Sigmoid colon (tissue), 6 donors: ENCODE measurements at regions not wholly inside any gene's neighbourhood (a gene's known extent, or its start where the extent isn't known, plus 50 kb on each side); places are given as distances from the start of the nearest gene placed in this dataset.

Experiments used
- DNase-seq: peaks from one replicate; pipeline ENCODE4 v3.0.0-alpha.2; 2019
- H3K27ac ChIP-seq, 4 donors: fragments of 200-600 bp; sonication (generic); one replicate each; pipeline ENCODE4 v1.5.1; 2016 to 2019; ENCODE audit warnings: mild to moderate bottlenecking in 1 of 4
- H3K27me3 ChIP-seq, 3 donors: fragments of 200-600 bp; sonication (generic); one replicate each; pipeline ENCODE4 v1.5.1; 2019; ENCODE audit warnings: mild to moderate bottlenecking in 1 of 3
- H3K36me3 ChIP-seq, 4 donors: fragments of 200-600 bp; sonication (generic); one replicate each; pipeline ENCODE4 v1.5.1; 2016 to 2019
- H3K4me1 ChIP-seq, 4 donors: fragments of 200-600 bp; sonication (generic); one replicate each; pipeline ENCODE4 v1.5.1; 2017 to 2019
- H3K4me3 ChIP-seq, 4 donors: fragments of 200-600 bp; sonication (generic); one replicate each; pipeline ENCODE4 v1.5.1; 2017 to 2019; ENCODE audit warnings: mild to moderate bottlenecking in 2 of 4, moderate library complexity in 1 of 4
- H3K9me3 ChIP-seq, 4 donors: fragments of 200-600 bp in 3 of 4; sonication (generic) in 3 of 4; one replicate each; pipeline versions ENCODE4 v1.5.1 to v1.6.1; 2013 to 2019
- EP300 ChIP-seq, 4 donors: sonication (generic); formaldehyde crosslinking; IDR thresholded peaks; one replicate each; pipeline ENCODE4 v1.6.1; 2017; ENCODE audit warnings: antibody characterized with exemption in 4 of 4
- POLR2A ChIP-seq, 2 donors: fragments of 450-650 bp; IDR thresholded peaks; one replicate each; pipeline ENCODE4 v1.6.1; 2016; ENCODE audit warnings: antibody characterized with exemption in 2 of 2, mild to moderate bottlenecking in 2 of 2, moderate library complexity in 2 of 2
- POLR2AphosphoS5 ChIP-seq, 4 donors: sonication (generic); formaldehyde crosslinking; IDR thresholded peaks; one replicate each; pipeline ENCODE4 v1.6.1; 2017; ENCODE audit warnings: antibody characterized with exemption in 4 of 4
- WGBS, 2 donors: extraction: QIAGEN DNeasy Blood & Tissue Kit; methylation state at CpG; one replicate each; pipeline ENCODE4 v1.1.7; 2013; 5-methylcytosine and 5-hydroxymethylcytosine counted together
- intact Hi-C: fragments of 100-400 bp; cut with DNase I; formaldehyde crosslinking; loops from one replicate; pipeline ENCODE4 v1.15.1; 2023
- TF ChIP-seq, protein P1 (sequence below), 4 experiments: fragments of 450-650 bp in 3 of 4; fragments of 200-600 bp in 1 of 4; IDR thresholded peaks; one replicate each; pipeline ENCODE4 v1.5.1; 2016 to 2019; ENCODE audit warnings: antibody characterized with exemption in 4 of 4, mild to moderate bottlenecking in 3 of 4, moderate library complexity in 2 of 4
- donor health status: healthy with polysubstance abuse.
- donor health status: healthy.

DNA sequence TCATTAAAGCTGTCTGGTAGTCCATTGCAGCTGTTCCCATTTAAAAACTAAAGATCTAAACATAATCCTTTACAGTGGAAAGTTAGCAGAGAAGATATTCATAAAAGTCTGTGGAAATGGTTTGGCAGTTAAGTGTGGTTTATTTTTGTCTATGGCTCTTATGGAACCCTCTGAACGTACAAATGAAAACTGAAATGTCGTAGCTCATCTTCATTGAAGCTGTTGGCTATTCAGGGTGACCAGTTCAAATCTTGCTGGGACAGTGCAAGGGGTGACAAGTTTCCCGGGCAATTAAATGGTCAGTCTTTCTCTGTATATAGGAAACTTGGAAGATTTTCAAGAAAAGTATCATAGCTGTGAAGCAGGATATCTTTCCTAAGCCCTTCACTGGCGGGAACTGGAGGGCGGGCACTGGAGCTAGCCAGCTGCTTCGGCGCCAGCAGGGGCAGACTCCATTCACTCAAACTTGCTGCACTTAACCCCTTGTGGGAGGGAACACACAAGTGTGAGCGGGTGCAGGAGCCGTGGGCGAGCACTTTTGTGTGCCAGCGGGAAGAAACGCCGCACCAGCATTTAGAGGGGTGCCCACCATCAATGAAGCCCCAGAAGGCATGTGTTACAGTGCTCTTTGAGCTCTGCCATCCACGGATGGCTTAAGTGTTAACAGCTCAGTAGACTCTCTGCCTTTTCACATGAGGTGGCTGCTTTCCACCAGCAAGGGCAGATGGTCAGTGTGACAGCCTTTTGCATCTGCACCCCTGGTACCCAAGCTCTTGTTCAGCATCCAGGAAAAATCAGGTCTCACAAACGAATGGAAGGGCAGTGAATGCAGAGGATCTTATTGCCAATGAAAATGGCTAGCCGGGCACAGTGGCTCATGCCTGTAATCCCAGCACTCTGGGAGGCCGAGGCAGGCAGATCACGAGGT is 232.1 kb upstream of the KAZN start:
- peaks cover 0 to 5% (median 4%) of the 10 kb centered on the region in 3 donors for H3K27me3 ChIP-seq
- no peak for TF ChIP-seq POLR2A (IDR thresholded peaks at IDR 0.05)
- TF ChIP-seq, protein P1, sequence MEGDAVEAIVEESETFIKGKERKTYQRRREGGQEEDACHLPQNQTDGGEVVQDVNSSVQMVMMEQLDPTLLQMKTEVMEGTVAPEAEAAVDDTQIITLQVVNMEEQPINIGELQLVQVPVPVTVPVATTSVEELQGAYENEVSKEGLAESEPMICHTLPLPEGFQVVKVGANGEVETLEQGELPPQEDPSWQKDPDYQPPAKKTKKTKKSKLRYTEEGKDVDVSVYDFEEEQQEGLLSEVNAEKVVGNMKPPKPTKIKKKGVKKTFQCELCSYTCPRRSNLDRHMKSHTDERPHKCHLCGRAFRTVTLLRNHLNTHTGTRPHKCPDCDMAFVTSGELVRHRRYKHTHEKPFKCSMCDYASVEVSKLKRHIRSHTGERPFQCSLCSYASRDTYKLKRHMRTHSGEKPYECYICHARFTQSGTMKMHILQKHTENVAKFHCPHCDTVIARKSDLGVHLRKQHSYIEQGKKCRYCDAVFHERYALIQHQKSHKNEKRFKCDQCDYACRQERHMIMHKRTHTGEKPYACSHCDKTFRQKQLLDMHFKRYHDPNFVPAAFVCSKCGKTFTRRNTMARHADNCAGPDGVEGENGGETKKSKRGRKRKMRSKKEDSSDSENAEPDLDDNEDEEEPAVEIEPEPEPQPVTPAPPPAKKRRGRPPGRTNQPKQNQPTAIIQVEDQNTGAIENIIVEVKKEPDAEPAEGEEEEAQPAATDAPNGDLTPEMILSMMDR (IDR thresholded peaks at IDR 0.05): no peak
- no peak for TF ChIP-seq POLR2AphosphoS5 (IDR thresholded peaks at IDR 0.05)
- no peak for TF ChIP-seq EP300 (IDR thresholded peaks at IDR 0.05)
- H3K4me1 ChIP-seq: peaks cover 0 to 24% (median 16%) of the 10 kb centered on the region in 4 donors
- no peak for DNase-seq
- intact Hi-C loops: no loop called here
- no peaks in the 10 kb centered on the region for H3K9me3 ChIP-seq
- 39 to 58% methylated on average over 18 of the region's 18 CpGs for WGBS, 2 donors
- H3K27ac ChIP-seq: peak overlapping the region in 2 of 4 donors; percentile 10 to 14
- no peak overlapping the region for H3K4me3 ChIP-seq
- H3K36me3 ChIP-seq: no peaks in the 10 kb centered on the region

DNA sequence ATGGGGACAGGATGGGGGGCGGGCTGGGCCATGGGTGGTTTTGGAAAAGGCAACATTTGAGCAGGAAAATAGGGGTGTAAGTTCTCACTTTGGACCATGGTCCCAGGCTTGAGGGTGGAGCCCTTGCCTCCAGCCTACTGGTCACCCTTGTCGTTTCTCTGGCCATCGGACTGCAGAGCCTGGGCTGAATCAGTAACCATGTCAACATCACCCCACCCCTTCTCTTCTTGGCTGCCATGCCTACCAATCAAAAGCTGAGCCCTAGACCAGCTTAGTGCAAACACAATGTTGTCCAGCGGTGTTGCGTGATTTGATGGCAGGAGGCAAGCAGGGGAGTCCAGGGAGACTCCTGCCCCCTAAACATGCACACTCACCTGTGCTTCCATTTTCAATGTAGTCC is 231.0 kb upstream of the KAZN start:
- no peak for TF ChIP-seq EP300 (IDR thresholded peaks at IDR 0.05)
- TF ChIP-seq, protein P1 (IDR thresholded peaks at IDR 0.05): no peak
- TF ChIP-seq POLR2AphosphoS5 (IDR thresholded peaks at IDR 0.05): no peak
- TF ChIP-seq POLR2A (IDR thresholded peaks at IDR 0.05): no peak
- H3K27ac ChIP-seq: no peak overlapping the region
- no peaks in the 10 kb centered on the region for H3K36me3 ChIP-seq
- no peak for DNase-seq
- H3K4me3 ChIP-seq: no peak overlapping the region
- no peaks in the 10 kb centered on the region for H3K9me3 ChIP-seq
- peaks cover 0 to 5% (median 4%) of the 10 kb centered on the region in 3 donors for H3K27me3 ChIP-seq
- intact Hi-C loops: no loop called here
- 83 to 85% methylated on average over 5 of the region's 5 CpGs for WGBS, 2 donors
- peaks cover 0 to 23% (median 16%) of the 10 kb centered on the region in 4 donors for H3K4me1 ChIP-seq

DNA sequence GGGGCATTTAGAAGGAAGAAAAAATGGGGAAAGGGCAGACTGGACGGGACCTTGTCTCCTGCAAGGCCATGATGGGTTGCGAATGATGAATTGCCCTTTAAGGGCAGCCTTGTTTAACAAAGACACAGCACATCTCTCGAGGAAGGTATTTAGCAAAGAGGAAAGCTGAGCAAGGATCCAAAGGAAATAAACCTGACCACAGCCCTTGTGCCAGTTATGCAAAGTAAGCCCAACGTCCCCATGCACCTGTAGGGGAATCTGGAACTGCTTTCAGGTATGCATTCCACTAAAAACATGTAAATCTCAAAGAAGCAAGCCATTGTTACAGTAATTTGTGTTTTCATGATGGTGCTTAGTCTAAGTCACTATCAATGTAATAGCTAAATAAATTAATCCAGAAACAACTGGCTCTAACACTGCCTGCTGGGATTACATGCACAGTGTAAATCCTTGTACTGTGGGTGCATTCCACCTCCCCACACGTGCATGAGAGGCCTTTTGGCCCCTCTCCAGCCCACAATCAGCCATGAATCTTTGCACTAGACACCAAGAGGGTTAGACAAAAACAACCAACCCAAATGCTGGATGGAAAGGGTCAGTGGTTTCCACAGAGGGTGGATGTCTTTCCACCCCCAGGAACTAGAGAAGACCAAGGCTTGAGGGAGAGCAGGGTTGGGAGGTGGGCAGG is 228.8 kb upstream of the KAZN start:
- 47 to 56% methylated on average over 5 of the region's 5 CpGs for WGBS, 2 donors
- Histone ChIP-seq H3K36me3 (no peaks in the 10 kb centered on the region), H3K4me3 (no peak overlapping the region), H3K9me3 (no peaks in the 10 kb centered on the region), H3K4me1 (peaks cover 0 to 16% (median 15%) of the 10 kb centered on the region in 4 donors), H3K27ac (no peak overlapping the region), H3K27me3 (peaks cover 0 to 5% (median 4%) of the 10 kb centered on the region in 3 donors)
- no peak for DNase-seq
- TF ChIP-seq POLR2A (IDR thresholded peaks at IDR 0.05) (no peak), EP300 (IDR thresholded peaks at IDR 0.05) (no peak), POLR2AphosphoS5 (IDR thresholded peaks at IDR 0.05) (no peak)
- TF ChIP-seq, protein P1 (IDR thresholded peaks at IDR 0.05): no peak
- intact Hi-C loops: no loop called here

DNA sequence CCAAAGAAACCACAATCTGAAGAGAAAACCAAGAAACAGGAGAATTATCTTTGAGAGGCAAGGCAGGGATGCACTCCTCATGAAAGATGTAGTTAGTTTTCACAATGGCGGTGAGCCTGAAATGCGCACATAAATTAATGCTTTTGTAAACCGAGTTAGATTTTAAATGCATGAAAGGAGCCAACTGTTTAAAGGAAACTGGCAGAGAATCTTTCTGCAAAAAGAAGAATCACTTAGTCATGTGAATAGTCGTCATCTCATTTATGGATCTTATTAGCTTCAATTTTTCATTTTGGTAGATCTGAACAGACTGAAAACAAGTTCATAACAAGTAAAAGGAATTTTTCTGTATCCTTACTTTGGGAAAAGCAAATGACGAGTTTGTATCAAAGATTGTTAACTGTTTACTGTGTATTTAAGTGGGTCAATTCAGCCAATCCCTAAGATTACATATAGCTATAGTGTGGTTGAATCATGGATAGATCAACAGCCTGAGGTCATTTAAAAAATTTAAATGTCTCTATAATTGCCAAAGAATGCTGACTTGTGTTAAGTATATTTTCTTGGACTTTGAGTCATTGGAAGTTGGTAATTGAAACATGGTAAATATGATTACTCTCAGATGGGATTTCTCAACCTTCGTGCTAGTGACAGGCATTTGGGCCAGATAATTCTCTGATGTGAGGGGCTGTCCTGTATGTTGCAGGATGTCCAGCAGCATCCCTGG is 226.6 kb upstream of the KAZN start:
- DNase-seq: no peak
- intact Hi-C loops: no loop called here
- Histone ChIP-seq H3K4me3 (no peak overlapping the region), H3K4me1 (peaks cover 0 to 1% (median under 1%) of the 10 kb centered on the region in 4 donors), H3K9me3 (no peaks in the 10 kb centered on the region), H3K27me3 (peaks cover 0 to 5% (median 4%) of the 10 kb centered on the region in 3 donors), H3K27ac (no peak overlapping the region), H3K36me3 (no peaks in the 10 kb centered on the region)
- 68 to 76% methylated on average over 6 of the region's 6 CpGs for WGBS, 2 donors
- TF ChIP-seq, protein P1 (IDR thresholded peaks at IDR 0.05): no peak
- TF ChIP-seq EP300 (IDR thresholded peaks at IDR 0.05): no peak
- TF ChIP-seq POLR2A (IDR thresholded peaks at IDR 0.05): no peak
- no peak for TF ChIP-seq POLR2AphosphoS5 (IDR thresholded peaks at IDR 0.05)
